ENCODE measurements at regions not wholly inside any gene's neighbourhood (a gene's known extent, or its start where the extent isn't known, plus 50 kb on each side); places are given as distances from the start of the nearest gene placed in this dataset.

GRCh38 chr2:100703213-100703612 is 116.7 kb upstream of the NPAS2 start:
- no peak for TF ChIP-seq EZH2 (IDR thresholded peaks at IDR 0.05; ENCODE audit: borderline replicate concordance, insufficient read depth, low read depth, low read length, poor library complexity, severe bottlenecking)
- TF ChIP-seq CTCF (IDR thresholded peaks at IDR 0.05), result no peak
- ChIA-PET CTCF (no interaction called here), POLR2A (no interaction called here)
- intact Hi-C loops (cut with micrococcal nuclease), result no loop called here
- Histone ChIP-seq H3K27me3 (replicated peaks in 1 of 4; ENCODE audit: control extremely low read depth in 1 of 4, control insufficient read depth in 3 of 4, insufficient read depth in 4 of 4, low read length in 3 of 4) (peaks cover 0 to 2% (median 0%) of the 10 kb centered on the region in 4 experiments), H2AFZ (ENCODE audit: insufficient read depth, low read depth, low read length, poor library complexity, severe bottlenecking) (no peak overlapping the region), H3K27ac (ENCODE audit: low read length in 2 of 2) (no peak overlapping the region), H3K36me3 (replicated peaks in 1 of 2; ENCODE audit: control extremely low read depth in 1 of 2, control insufficient read depth in 1 of 2, extremely low read depth in 1 of 2, insufficient read depth in 2 of 2, low read length in 1 of 2) (no peaks in the 10 kb centered on the region), H3K9me3 (ENCODE audit: control extremely low read depth in 1 of 3, control insufficient read depth in 2 of 3, insufficient read depth in 1 of 3, low read length in 2 of 3) (peaks cover 0 to 7% (median 0%) of the 10 kb centered on the region in 3 donors), H3K9ac (ENCODE audit: low read length) (no peak overlapping the region), H3K4me2 (replicated peaks; ENCODE audit: low read depth, low read length, poor library complexity, severe bottlenecking) (no peak overlapping the region), H3K4me3 (ENCODE audit: control extremely low read depth in 1 of 5, extremely low read depth in 1 of 5, insufficient read depth in 1 of 5, low read depth in 2 of 5, low read length in 4 of 5) (no peak overlapping the region), H4K20me1 (ENCODE audit: control insufficient read depth, insufficient read depth, low read length, poor library complexity, severe bottlenecking) (no peaks in the 10 kb centered on the region), H3K79me2 (ENCODE audit: control insufficient read depth, insufficient read depth, low read length) (no peaks in the 10 kb centered on the region), H3K4me1 (ENCODE audit: control insufficient read depth in 2 of 2, insufficient read depth in 2 of 2, low read length in 2 of 2) (no peaks in the 10 kb centered on the region)
- no peaks in the 10 kb centered on the region for H3K9me3 Mint-ChIP-seq (ENCODE audit: insufficient read depth)
- no peak overlapping the region for H3K4me3 Mint-ChIP-seq
- WGBS (ENCODE audit: insufficient coverage), result 80% methylated on average over 1 of the region's 5 CpGs
- DNase-seq, result no peak
- H3K27me3 Mint-ChIP-seq, result peaks cover 10% of the 10 kb centered on the region
- no peaks in the 10 kb centered on the region for H3K4me1 Mint-ChIP-seq
- ATAC-seq (ENCODE audit: low read depth), result no peak
- no peak overlapping the region for H3K27ac Mint-ChIP-seq

- H3K4me1 Mint-ChIP-seq, result no peaks in the 10 kb centered on the region
- no peak overlapping the region for H3K27ac ChIP-seq (ENCODE audit: low read length in 2 of 2)
- no peak overlapping the region for H3K4me3 Mint-ChIP-seq
- no peak overlapping the region for H3K4me2 ChIP-seq (replicated peaks; ENCODE audit: low read depth, low read length, poor library complexity, severe bottlenecking)
- no peaks in the 10 kb centered on the region for H3K79me2 ChIP-seq (ENCODE audit: control insufficient read depth, insufficient read depth, low read length)
- no peak overlapping the region for H3K9ac ChIP-seq (ENCODE audit: low read length)
- CTCF ChIA-PET, result no interaction called here
- no peak for TF ChIP-seq EZH2 (IDR thresholded peaks at IDR 0.05; ENCODE audit: borderline replicate concordance, insufficient read depth, low read depth, low read length, poor library complexity, severe bottlenecking)
- TF ChIP-seq CTCF (IDR thresholded peaks at IDR 0.05), result no peak
- peaks cover 0 to 2% (median 0%) of the 10 kb centered on the region in 4 experiments for H3K27me3 ChIP-seq (replicated peaks in 1 of 4; ENCODE audit: control extremely low read depth in 1 of 4, control insufficient read depth in 3 of 4, insufficient read depth in 4 of 4, low read length in 3 of 4)
- H3K9me3 Mint-ChIP-seq (ENCODE audit: insufficient read depth), result no peaks in the 10 kb centered on the region
- H3K27ac Mint-ChIP-seq, result no peak overlapping the region
- ATAC-seq (ENCODE audit: low read depth) (no peak), DNase-seq (no peak)
- POLR2A ChIA-PET, result no interaction called here
- no peak overlapping the region for H2AFZ ChIP-seq (ENCODE audit: insufficient read depth, low read depth, low read length, poor library complexity, severe bottlenecking)
- H3K27me3 Mint-ChIP-seq, result peaks cover 10% of the 10 kb centered on the region
- H4K20me1 ChIP-seq (ENCODE audit: control insufficient read depth, insufficient read depth, low read length, poor library complexity, severe bottlenecking), result no peaks in the 10 kb centered on the region
- no peak overlapping the region for H3K4me3 ChIP-seq (ENCODE audit: control extremely low read depth in 1 of 5, extremely low read depth in 1 of 5, insufficient read depth in 1 of 5, low read depth in 2 of 5, low read length in 4 of 5)
- 85% methylated on average over 2 of the region's 3 CpGs for WGBS (ENCODE audit: insufficient coverage)
- intact Hi-C loops (cut with micrococcal nuclease), result no loop called here
- no peaks in the 10 kb centered on the region for H3K4me1 ChIP-seq (ENCODE audit: control insufficient read depth in 2 of 2, insufficient read depth in 2 of 2, low read length in 2 of 2)
- H3K9me3 ChIP-seq (ENCODE audit: control extremely low read depth in 1 of 3, control insufficient read depth in 2 of 3, insufficient read depth in 1 of 3, low read length in 2 of 3), result peaks cover 0 to 7% (median 0%) of the 10 kb centered on the region in 3 donors
- H3K36me3 ChIP-seq (replicated peaks in 1 of 2; ENCODE audit: control extremely low read depth in 1 of 2, control insufficient read depth in 1 of 2, extremely low read depth in 1 of 2, insufficient read depth in 2 of 2, low read length in 1 of 2), result no peaks in the 10 kb centered on the region
Measured at GRCh38 chr2:100703739-100704138, 116.2 kb upstream of the NPAS2 start.
